GM20000 (cell line): ENCODE measurements at regions not wholly inside any gene's neighbourhood (a gene's known extent, or its start where the extent isn't known, plus 50 kb on each side); places are given as distances from the start of the nearest gene placed in this dataset.

Experiments
- DNase-seq: peaks from one replicate; pipeline ENCODE4 v3.0.0; 2012; ENCODE audit warnings: low spot score
- TF ChIP-seq, protein P1 (sequence below): IDR thresholded peaks from 2 replicates; pipeline ENCODE4 v1.5.1; 2012; ENCODE audit warnings: mild to moderate bottlenecking, control low read depth; ENCODE audit errors: extremely low read depth, missing control alignments

- TF ChIP-seq, protein P1, sequence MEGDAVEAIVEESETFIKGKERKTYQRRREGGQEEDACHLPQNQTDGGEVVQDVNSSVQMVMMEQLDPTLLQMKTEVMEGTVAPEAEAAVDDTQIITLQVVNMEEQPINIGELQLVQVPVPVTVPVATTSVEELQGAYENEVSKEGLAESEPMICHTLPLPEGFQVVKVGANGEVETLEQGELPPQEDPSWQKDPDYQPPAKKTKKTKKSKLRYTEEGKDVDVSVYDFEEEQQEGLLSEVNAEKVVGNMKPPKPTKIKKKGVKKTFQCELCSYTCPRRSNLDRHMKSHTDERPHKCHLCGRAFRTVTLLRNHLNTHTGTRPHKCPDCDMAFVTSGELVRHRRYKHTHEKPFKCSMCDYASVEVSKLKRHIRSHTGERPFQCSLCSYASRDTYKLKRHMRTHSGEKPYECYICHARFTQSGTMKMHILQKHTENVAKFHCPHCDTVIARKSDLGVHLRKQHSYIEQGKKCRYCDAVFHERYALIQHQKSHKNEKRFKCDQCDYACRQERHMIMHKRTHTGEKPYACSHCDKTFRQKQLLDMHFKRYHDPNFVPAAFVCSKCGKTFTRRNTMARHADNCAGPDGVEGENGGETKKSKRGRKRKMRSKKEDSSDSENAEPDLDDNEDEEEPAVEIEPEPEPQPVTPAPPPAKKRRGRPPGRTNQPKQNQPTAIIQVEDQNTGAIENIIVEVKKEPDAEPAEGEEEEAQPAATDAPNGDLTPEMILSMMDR: no peak
- no peak for DNase-seq
Observed at GRCh38 chr9:126030716-126031115, 283.5 kb downstream of the PBX3 start.

- TF ChIP-seq, protein P1: no peak
- DNase-seq: no peak
Observed at GRCh38 chr9:126031116-126031515, 283.9 kb downstream of the PBX3 start.

DNA sequence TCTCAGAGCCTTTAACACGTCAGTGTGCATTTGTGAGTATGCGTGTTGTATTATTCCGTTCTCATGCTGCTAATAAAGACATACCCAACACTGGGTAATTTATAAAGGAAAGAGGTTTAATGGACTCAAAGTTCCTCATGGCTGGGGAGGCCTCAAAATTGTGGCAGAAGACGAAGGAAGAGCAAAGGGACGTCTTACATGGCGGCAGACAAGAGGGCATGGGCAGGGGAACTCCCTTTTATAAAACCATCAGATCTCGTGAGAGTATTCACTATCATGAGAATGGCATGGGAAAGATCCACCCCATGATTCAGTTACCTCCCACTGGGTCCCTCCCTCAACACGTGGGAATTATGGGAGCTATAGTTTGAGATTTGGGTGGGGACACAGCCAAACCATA, 285.0 kb downstream of the PBX3 start:
- TF ChIP-seq, protein P1: no peak
- DNase-seq: no peak

- DNase-seq: no peak
Observed at GRCh38 chr9:126033318-126033717, 286.1 kb downstream of the PBX3 start.

DNA sequence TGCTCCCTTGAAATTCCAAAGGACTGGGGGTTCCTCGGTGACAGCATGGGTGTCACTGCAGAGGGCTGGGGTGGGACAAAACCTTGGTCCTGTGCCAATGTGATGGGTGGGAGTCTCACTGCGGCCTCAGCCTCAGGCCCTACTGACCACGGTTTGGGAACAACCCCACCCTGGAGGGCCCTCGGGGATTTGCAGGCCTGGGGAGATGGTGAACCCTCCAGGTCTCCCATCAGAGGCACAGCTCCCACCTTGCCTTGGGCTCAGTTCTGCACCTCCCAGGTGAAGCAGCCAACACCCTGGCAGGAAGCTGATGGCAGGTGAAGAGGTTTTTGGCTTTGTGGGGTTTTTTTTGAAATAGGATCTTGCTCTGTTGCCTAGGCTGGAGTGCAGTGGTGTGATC, 286.8 kb downstream of the PBX3 start:
- TF ChIP-seq, protein P1: no peak
- DNase-seq: no peak

More at GRCh38 chr9:126033318-126033717, 286.1 kb downstream of the PBX3 start:
- TF ChIP-seq, protein P1: no peak

- DNase-seq: no peak
- TF ChIP-seq, protein P1: no peak
Observed at GRCh38 chr9:126036881-126037291, 289.7 kb downstream of the PBX3 start.

- no peak for DNase-seq
- TF ChIP-seq, protein P1: no peak
Observed at GRCh38 chr9:126038790-126039189, 287.8 kb upstream of the MVB12B start.
